ENCODE measurements at regions not wholly inside any gene's neighbourhood (a gene's known extent, or its start where the extent isn't known, plus 50 kb on each side); places are given as distances from the start of the nearest gene placed in this dataset.

- Histone ChIP-seq H3K4me1 (ENCODE audit: insufficient read depth) (no peaks in the 10 kb centered on the region), H3K36me3 (ENCODE audit: low read depth) (no peaks in the 10 kb centered on the region), H3K4me3 (no peak overlapping the region), H3K79me2 (ENCODE audit: insufficient read depth) (no peaks in the 10 kb centered on the region), H3K27ac (no peak overlapping the region), H3K9me3 (ENCODE audit: low read depth) (no peaks in the 10 kb centered on the region), H4K20me1 (ENCODE audit: insufficient read depth) (no peaks in the 10 kb centered on the region), H3K27me3 (replicated peaks; ENCODE audit: insufficient read depth) (peaks cover 7% of the 10 kb centered on the region), H3K9ac (no peak overlapping the region), H3F3A (ENCODE audit: insufficient read depth) (no peaks in the 10 kb centered on the region), H3K9me2 (ENCODE audit: insufficient read depth) (no peaks in the 10 kb centered on the region), H3K4me2 (ENCODE audit: unreplicated experiment) (no peak overlapping the region), H2AFZ (no peak overlapping the region)
- WGBS, 2 experiments (ENCODE audit: low coverage in 1 of 2, low lambda C conversion rate in 2 of 2, missing lambda C conversion rate in 2 of 2), result 19 to 23% methylated on average over 2 of the region's 2 CpGs
- DNase-seq, result no peak
- in situ Hi-C loops (cut with MboI), result no loop called here
- no peak for TF ChIP-seq EZH2phosphoT487 (IDR thresholded peaks at IDR 0.05; ENCODE audit: insufficient read depth, low read depth)
- no peak for TF ChIP-seq EZH2 (IDR thresholded peaks at IDR 0.05; ENCODE audit: insufficient read depth, poor library complexity, severe bottlenecking)
Observed at GRCh38 chr6:88454658-88455057, 288.5 kb upstream of the CNR1 start.

- Histone ChIP-seq H2AFZ (no peak overlapping the region), H3K4me2 (ENCODE audit: unreplicated experiment) (no peak overlapping the region), H3F3A (ENCODE audit: insufficient read depth) (no peaks in the 10 kb centered on the region), H3K9me3 (ENCODE audit: low read depth) (no peaks in the 10 kb centered on the region), H3K4me3 (no peak overlapping the region), H3K27me3 (replicated peaks; ENCODE audit: insufficient read depth) (no peaks in the 10 kb centered on the region), H3K36me3 (ENCODE audit: low read depth) (no peaks in the 10 kb centered on the region), H3K9ac (no peak overlapping the region), H3K4me1 (ENCODE audit: insufficient read depth) (no peaks in the 10 kb centered on the region), H3K27ac (no peak overlapping the region), H4K20me1 (ENCODE audit: insufficient read depth) (no peaks in the 10 kb centered on the region), H3K9me2 (ENCODE audit: insufficient read depth) (no peaks in the 10 kb centered on the region), H3K79me2 (ENCODE audit: insufficient read depth) (no peaks in the 10 kb centered on the region)
- DNase-seq, result no peak
- WGBS, 2 experiments (ENCODE audit: low coverage in 1 of 2, low lambda C conversion rate in 2 of 2, missing lambda C conversion rate in 2 of 2), result 45 to 55% methylated on average over 3 of the region's 3 CpGs
- in situ Hi-C loops (cut with MboI), result no loop called here
- TF ChIP-seq EZH2 (IDR thresholded peaks at IDR 0.05; ENCODE audit: insufficient read depth, poor library complexity, severe bottlenecking) (no peak), EZH2phosphoT487 (IDR thresholded peaks at IDR 0.05; ENCODE audit: insufficient read depth, low read depth) (no peak)
Observed at GRCh38 chr6:88449770-88450169, 283.6 kb upstream of the CNR1 start.

- Histone ChIP-seq H3K27me3 (replicated peaks; ENCODE audit: insufficient read depth) (no peaks in the 10 kb centered on the region), H3K4me1 (ENCODE audit: insufficient read depth) (no peaks in the 10 kb centered on the region), H3K9ac (no peak overlapping the region), H3K4me3 (no peak overlapping the region), H4K20me1 (ENCODE audit: insufficient read depth) (no peaks in the 10 kb centered on the region), H3K9me2 (ENCODE audit: insufficient read depth) (no peaks in the 10 kb centered on the region), H3K27ac (no peak overlapping the region), H2AFZ (no peak overlapping the region), H3K4me2 (ENCODE audit: unreplicated experiment) (no peak overlapping the region), H3K9me3 (ENCODE audit: low read depth) (no peaks in the 10 kb centered on the region), H3K36me3 (ENCODE audit: low read depth) (no peaks in the 10 kb centered on the region), H3F3A (ENCODE audit: insufficient read depth) (no peaks in the 10 kb centered on the region), H3K79me2 (ENCODE audit: insufficient read depth) (no peaks in the 10 kb centered on the region)
- no peak for DNase-seq
- WGBS, 2 experiments (ENCODE audit: low coverage in 1 of 2, low lambda C conversion rate in 2 of 2, missing lambda C conversion rate in 2 of 2), result 19 to 36% methylated on average over 2 of the region's 2 CpGs
- TF ChIP-seq EZH2 (IDR thresholded peaks at IDR 0.05; ENCODE audit: insufficient read depth, poor library complexity, severe bottlenecking), result no peak
- TF ChIP-seq EZH2phosphoT487 (IDR thresholded peaks at IDR 0.05; ENCODE audit: insufficient read depth, low read depth), result no peak
- in situ Hi-C loops (cut with MboI), result no loop called here
Observed at GRCh38 chr6:88445188-88445965, 279.2 kb upstream of the CNR1 start.

GRCh38 chr6:88443554-88443953 is 277.4 kb upstream of the CNR1 start:
- no peak overlapping the region for H3K4me3 ChIP-seq
- H4K20me1 ChIP-seq (ENCODE audit: insufficient read depth), result no peaks in the 10 kb centered on the region
- no peaks in the 10 kb centered on the region for H3K27me3 ChIP-seq (replicated peaks; ENCODE audit: insufficient read depth)
- DNase-seq, result no peak
- H3K4me1 ChIP-seq (ENCODE audit: insufficient read depth), result no peaks in the 10 kb centered on the region
- 35 to 51% methylated on average over 1 of the region's 1 CpG for WGBS, 2 experiments (ENCODE audit: low coverage in 1 of 2, low lambda C conversion rate in 2 of 2, missing lambda C conversion rate in 2 of 2)
- no peak overlapping the region for H3K9ac ChIP-seq
- no peaks in the 10 kb centered on the region for H3F3A ChIP-seq (ENCODE audit: insufficient read depth)
- H3K4me2 ChIP-seq (ENCODE audit: unreplicated experiment), result no peak overlapping the region
- H3K27ac ChIP-seq, result no peak overlapping the region
- H3K79me2 ChIP-seq (ENCODE audit: insufficient read depth), result no peaks in the 10 kb centered on the region
- H3K36me3 ChIP-seq (ENCODE audit: low read depth), result no peaks in the 10 kb centered on the region
- no peak overlapping the region for H2AFZ ChIP-seq
- no peaks in the 10 kb centered on the region for H3K9me3 ChIP-seq (ENCODE audit: low read depth)
- TF ChIP-seq EZH2 (IDR thresholded peaks at IDR 0.05; ENCODE audit: insufficient read depth, poor library complexity, severe bottlenecking), result no peak
- TF ChIP-seq EZH2phosphoT487 (IDR thresholded peaks at IDR 0.05; ENCODE audit: insufficient read depth, low read depth), result no peak
- in situ Hi-C loops (cut with MboI), result no loop called here
- H3K9me2 ChIP-seq (ENCODE audit: insufficient read depth), result no peaks in the 10 kb centered on the region
